Fibroblast of peridontal ligament (primary cell): ENCODE measurements at regions not wholly inside any gene's neighbourhood (a gene's known extent, or its start where the extent isn't known, plus 50 kb on each side); places are given as distances from the start of the nearest gene placed in this dataset.
"Not testable (repeated sequence)": the region's sequence is repeated elsewhere in the genome, so short reads cannot be mapped to it uniquely, and the experiment has no call there.

Source experiments
- DNase-seq: peaks from one replicate; pipeline ENCODE4 v3.0.0-alpha.2; 2010; ENCODE audit errors: extremely low read depth

GRCh38 chr11:109480251-109480650, 58.3 kb downstream of the C11orf87 start:
- no peak for DNase-seq

- no peak for DNase-seq
These were observed 64.1 kb downstream of the C11orf87 start for GRCh38 chr11:109486129-109486528.

- DNase-seq = peak; percentile 40
These were observed 69.1 kb downstream of the C11orf87 start for GRCh38 chr11:109490953-109491635.

- no peak for DNase-seq
These were observed 84.1 kb downstream of the C11orf87 start for GRCh38 chr11:109506115-109506514.

- no peak for DNase-seq
These were observed 85.3 kb downstream of the C11orf87 start for GRCh38 chr11:109507331-109507730.

GRCh38 chr11:109507836-109508561, 86.0 kb downstream of the C11orf87 start:
- peak; percentile 3 for DNase-seq

- DNase-seq = no peak
These were observed 87.0 kb downstream of the C11orf87 start for GRCh38 chr11:109508943-109509342.

GRCh38 chr11:109510316-109510715, 88.3 kb downstream of the C11orf87 start:
- no peak for DNase-seq

- DNase-seq = no peak
These were observed 89.6 kb downstream of the C11orf87 start for GRCh38 chr11:109511598-109511997.

- no peak for DNase-seq
These were observed 90.3 kb downstream of the C11orf87 start for GRCh38 chr11:109512249-109512648.

- no peak for DNase-seq
These were observed 90.7 kb downstream of the C11orf87 start for GRCh38 chr11:109512680-109513079.

GRCh38 chr11:109514313-109515018, 92.5 kb downstream of the C11orf87 start:
- no peak for DNase-seq

- no peak for DNase-seq
These were observed 97.3 kb downstream of the C11orf87 start for GRCh38 chr11:109519253-109519652.

GRCh38 chr11:109521571-109522086, 99.6 kb downstream of the C11orf87 start:
- DNase-seq = no peak

GRCh38 chr11:109522116-109522755, 100.2 kb downstream of the C11orf87 start:
- no peak for DNase-seq

GRCh38 chr11:109525636-109526035, 103.6 kb downstream of the C11orf87 start:
- not testable (repeated sequence) for DNase-seq

- DNase-seq = no peak
These were observed 104.1 kb downstream of the C11orf87 start for GRCh38 chr11:109526061-109526460.

- no peak for DNase-seq
These were observed 104.9 kb downstream of the C11orf87 start for GRCh38 chr11:109526931-109527330.

- peak; percentile 16 for DNase-seq
These were observed 105.5 kb downstream of the C11orf87 start for GRCh38 chr11:109527496-109527895.

- DNase-seq = peak; percentile 73
These were observed 125.5 kb downstream of the C11orf87 start for GRCh38 chr11:109547356-109548027.

- peak; percentile 5 for DNase-seq
These were observed 130.4 kb downstream of the C11orf87 start for GRCh38 chr11:109552376-109552775.
